RCC 7860 (cell line): ENCODE measurements at regions not wholly inside any gene's neighbourhood (a gene's known extent, or its start where the extent isn't known, plus 50 kb on each side); places are given as distances from the start of the nearest gene placed in this dataset.
"Not testable (repeated sequence)": the region's sequence is repeated elsewhere in the genome, so short reads cannot be mapped to it uniquely, and the experiment has no call there.

Experiments
- DNase-seq: peaks from one replicate; pipeline ENCODE4 v3.0.0-alpha.2; 2015; ENCODE audit warnings: low spot score
- FAIRE-seq: peaks from 2 replicates; lab custom pipeline; 2012; peaks lifted over from hg19 to GRCh38; lab: Jason Lieb, UNC

DNA sequence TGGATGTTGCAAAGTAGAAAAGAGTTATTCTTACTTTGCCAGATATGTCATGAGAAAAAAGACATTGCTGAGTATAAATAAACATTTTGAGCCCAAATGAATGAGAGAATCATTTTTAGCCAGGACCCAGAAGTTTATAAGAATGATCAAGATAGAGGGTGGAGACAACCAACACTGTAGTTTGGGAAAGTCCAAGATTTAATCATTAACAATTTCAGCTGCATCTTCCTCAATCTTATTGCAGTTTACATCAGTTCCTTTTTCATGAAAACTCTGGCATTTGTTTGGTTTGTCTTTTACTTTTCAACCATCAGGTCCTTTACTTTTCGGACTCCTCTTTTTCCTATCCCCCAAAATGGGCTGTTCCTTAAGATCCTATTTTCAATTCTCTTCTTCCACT, 645.9 kb downstream of the ANKRD50 start:
- FAIRE-seq (no peak), DNase-seq (no peak)

DNA sequence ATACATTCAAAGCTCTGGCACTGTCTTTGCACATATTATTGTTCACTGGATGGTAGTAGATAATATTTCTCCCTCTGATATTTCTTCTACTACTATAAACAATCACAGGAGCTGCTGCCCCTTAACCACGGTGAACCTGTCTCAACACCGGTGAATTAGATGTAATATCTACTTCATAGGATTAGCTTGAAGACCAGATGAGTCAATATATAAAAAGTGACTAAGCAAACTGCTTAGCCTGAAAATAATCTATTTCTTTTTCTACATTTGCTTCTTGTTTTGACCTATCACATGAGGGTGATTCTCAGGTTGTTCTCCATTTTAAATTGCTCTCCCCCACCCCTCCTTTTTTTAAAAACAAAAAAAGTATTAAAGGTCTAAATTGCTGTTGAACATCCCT, 645.5 kb downstream of the ANKRD50 start:
- DNase-seq (no peak), FAIRE-seq (no peak)

DNA sequence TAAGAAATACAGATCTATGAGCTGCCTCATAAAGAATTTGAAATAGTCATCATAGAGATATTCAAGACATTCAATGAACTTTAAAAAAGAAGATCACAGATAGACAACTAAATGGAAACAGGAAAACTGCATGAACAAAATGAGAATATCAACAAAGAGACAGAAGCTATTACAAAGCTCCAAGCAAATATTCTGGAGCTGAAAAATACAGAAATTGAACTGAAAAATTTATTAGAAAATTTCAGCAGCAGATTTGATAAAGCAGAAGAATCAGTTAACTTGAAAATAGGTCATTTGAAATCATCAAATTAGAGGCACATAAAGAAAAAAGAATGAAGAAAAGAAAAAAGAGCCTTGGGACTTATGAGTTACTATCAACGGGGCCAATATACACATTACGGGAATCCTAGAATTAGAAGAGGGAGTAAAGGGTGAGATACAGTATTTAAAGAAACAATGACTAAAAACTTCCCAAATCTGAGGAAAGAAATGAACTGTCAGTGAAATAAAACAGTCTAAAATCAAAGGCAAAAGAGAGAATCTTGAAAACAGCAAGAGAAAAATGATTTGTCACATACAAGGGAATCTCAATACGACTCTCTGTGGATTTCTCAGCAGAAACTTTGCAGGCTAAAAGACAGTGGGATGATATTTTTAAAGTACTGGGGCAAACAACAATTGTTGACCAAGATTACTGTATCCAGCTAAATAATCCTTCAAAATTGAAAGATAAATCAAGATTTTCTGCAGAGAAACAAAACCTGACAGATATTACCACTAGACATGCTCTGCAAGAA, 641.6 kb downstream of the ANKRD50 start:
- DNase-seq, result no peak
- no peak for FAIRE-seq

DNA sequence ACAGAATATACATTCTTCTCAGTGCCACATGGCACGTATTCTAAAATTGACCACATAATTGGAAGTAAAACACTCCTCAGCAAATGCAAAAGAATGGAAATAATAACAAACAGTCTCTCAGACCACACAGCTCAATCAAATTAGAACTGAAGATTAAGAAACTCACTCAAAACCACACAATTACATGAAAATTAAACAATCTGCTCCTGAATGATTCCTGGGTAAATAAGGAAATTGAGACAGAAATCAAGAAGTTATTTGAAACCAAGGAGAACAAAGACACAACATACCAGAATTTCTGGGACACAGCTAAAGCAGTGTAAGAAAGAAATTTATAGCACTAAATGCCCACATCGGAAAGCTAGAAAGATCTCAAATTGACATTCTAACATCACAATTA, 637.3 kb downstream of the ANKRD50 start:
- FAIRE-seq, DNase-seq: not testable (repeated sequence)

DNA sequence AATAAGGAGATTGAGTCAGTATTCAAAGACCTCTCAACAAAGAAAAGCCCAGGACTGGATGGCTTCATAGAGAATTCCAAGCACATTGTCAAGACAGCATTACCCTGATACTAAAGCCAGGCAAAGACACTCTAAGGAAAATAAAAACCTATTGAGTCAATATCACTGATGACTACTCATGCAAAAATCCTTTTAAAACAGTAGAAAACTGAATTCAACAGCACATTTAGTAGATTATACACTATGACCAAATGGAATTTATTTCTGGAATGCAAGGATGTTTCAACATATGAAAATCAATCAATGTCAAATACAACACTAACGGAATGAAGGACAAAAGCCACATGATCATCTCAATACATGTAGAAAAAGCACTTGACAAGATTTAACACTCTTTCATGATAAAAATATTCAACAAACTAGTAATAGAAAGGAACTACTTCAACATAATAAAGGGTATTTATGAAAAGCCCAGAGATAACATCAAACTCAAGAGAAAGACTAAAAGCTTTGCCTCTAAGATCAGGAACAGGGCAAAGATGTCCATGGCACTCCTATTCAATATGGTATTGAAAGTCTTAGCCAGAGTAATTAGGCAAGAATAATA, 633.3 kb downstream of the ANKRD50 start:
- FAIRE-seq, result no peak

DNA sequence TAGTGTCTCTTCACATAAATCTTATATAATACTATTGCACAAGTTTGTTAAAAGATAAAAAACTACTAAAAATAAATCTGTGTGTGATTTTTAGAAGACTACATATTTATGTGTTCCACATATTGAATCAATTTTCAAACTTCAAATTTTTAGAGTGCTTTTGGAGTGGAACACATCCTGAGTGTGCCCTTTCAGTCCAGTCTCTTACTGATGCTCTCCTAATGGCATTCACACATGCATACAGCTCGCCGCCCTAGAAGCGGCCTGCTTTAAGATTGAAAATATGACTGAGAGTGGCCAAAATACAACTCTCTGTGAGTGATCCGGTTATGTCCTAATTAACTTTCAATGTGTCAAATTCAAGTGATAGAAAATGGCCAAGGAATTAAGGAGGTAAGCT, 628.8 kb downstream of the ANKRD50 start:
- FAIRE-seq (no peak), DNase-seq (no peak)

More for the DNA sequence above, 633.3 kb downstream of the ANKRD50 start:
- DNase-seq, result no peak

DNA sequence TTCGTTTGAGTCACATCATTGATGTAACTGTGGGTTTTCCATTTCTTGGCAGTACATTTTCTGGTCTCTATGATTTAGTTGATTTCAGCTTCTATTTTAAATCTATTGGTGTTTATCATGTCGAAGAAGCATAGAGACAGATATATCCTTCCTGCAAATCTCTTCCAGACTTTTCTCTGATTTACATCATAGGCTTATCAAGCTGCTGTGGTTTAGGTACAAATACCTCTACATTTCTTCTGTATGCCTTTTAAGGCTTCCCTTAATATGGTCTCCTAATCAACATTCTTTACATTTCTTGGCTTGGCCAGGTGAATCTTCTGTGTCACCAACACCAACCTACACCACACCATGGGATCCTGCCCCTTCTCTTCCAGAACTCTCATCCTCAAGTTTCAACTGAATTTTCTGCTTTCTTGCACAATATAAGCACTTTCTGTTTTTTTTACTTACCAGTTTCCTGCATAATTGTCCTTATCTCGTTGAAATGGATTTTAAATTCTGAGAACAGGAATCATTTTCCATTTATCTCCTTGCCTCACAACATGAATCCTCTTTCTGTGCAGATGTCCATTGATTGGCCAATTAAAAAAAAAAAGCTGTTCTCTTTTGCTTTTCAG, 626.9 kb downstream of the ANKRD50 start:
- DNase-seq (no peak), FAIRE-seq (no peak)

DNA sequence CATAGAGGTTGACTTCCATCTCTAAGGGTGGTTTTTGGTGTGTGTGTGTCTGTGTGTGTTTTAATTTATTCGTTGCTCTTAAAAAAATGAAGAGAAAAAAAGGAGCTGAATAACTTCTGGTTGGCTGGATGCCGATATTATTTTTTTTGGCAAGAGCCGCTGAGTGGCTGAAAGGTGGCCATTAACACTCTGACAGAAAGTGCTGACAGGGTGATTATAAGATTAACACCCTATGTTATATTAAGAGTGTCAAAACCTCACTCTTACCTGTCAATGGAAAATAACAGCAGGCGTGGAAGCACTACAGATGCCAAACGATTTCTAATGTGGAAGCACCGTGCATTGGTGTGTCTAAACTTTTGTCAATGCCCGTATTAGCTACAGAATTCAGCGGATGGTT, 622.5 kb downstream of the ANKRD50 start:
- FAIRE-seq, result no peak

DNA sequence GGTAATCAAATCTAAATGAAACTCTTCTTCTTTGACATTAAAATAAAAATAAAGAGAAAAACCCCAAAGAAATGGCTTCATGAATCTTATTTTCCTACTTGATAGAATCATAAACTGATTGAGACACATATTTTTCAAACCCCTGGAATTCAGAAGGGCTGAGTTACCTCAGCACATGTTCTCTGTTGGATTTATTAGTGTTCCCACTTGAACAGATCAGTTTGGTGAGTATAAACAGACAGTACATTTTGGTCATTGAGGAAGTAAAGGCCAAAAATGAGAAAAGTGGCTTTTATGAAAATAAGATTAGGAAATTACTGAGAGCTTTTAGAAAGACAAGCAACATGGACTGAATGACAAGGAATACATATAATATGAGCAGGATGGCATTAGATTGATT, 620.4 kb downstream of the ANKRD50 start:
- no peak for FAIRE-seq
- DNase-seq, result no peak

More for the DNA sequence above, 622.5 kb downstream of the ANKRD50 start:
- DNase-seq, result no peak

DNA sequence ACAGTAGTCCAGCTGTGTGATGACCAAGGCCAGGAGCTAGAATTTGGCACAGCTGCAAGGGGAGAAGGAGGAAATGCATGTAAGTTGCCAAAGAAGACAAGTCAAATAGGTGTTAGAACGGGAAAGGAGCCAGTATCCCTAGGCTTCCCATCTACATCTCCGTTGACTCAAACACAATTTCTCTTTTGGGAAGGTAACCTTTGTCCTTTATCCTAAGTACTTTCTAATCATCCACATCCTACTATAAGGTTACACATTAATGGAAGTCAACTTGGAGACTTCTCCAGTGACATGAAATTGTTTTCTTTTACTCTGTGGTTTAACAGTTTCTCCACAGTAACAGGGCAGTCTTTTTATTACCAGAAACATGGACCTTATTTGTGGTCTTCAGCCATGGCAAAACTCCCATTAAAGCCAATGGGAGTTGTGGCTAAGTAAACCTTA, 620.0 kb downstream of the ANKRD50 start:
- no peak for FAIRE-seq

DNA sequence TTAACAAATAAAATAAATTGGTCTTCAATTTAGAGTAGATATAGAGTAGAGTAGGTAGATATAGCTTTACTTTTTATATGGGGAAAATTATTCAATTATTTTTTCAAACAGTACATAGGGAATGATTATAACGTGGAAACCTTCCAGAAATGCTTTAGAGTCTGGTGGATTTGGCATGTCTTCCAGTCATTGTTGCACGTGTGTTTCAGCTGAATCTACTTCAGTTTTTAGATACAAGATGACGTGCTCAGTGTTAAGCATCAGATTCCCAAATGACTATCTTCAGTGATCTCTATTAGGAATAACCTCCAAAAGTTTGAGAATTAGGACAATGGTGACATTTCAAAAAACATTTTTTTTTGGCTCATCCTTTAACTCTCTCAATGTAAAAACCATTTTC, 616.9 kb downstream of the ANKRD50 start:
- DNase-seq (no peak), FAIRE-seq (no peak)

More for the DNA sequence above, 620.0 kb downstream of the ANKRD50 start:
- no peak for DNase-seq

DNA sequence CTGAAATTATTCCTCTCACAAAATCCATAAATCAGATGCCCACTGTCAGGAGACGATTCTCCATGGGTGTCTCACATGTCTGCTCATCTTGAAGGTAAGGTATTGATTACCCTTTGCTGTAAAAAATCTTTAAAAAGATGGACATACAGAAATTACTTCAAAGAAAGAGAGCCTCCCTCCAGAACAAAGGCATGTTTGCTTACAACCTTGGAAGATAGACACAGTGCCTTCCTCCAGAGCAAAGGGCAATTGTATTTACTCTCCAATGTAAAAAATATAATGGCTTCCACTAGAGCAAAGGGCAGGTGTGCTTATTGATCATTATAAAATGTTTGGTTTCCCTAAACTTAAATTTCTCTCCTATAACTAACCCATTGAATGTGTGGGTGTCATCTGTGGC, 616.2 kb downstream of the ANKRD50 start:
- DNase-seq, result no peak
- FAIRE-seq, result no peak

DNA sequence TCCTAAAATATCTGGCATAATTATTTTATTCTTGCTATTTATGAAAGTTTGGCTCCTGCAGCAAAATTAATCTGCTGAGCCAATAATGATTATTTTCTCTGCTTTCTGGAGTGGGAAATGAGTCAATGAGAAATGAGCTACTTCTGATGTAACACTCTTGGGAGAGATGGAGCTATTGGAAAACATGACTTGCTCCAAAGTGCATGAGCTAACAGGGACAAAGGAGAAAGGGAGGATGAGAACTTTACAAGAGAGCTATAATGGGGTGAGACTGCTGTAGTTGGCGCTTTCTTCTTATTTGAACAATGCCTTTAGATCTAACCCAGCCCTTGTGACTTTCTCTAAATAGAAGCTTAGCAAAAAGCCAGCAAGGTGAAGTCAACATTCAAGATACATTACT, 615.1 kb downstream of the ANKRD50 start:
- FAIRE-seq, result no peak
- no peak for DNase-seq

DNA sequence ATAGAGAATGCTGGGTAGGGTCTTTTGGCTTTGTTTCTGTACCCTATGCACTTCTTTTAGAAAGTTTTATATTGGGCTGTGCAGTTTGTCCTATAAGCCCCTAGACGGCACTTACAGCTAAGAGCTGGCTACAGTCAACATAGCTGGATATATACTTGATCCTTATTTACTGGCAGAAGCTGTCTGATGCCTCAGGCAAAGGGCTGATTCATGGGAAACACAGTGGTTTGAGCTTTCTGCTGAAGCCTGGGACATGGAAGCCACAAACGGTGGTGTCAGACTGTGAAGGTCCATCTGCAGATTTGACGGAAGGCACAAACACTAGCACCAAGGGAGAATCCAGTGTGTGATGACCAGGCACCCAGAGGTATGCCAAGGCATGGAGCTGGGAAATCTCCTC, 608.4 kb downstream of the ANKRD50 start:
- FAIRE-seq (no peak), DNase-seq (no peak)

DNA sequence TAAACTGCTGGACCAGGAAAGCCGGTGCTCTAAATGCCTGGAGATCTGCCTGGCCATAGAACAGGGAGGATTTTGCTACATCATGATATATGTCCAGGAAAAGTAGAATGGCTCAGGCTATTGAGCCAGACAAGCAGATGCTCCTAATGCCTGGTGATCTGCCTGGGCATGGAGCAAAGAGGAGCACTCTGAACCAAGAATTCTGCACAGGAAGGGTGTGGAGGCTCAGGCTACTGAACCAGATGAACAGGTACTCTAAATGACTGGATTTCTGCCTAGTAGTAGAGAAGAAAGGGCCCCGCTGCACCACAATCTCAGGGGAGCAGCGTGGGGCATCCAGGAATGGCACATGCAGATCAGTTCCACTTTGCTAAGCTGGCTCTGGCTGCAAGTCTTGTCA, 607.9 kb downstream of the ANKRD50 start:
- no peak for DNase-seq
- no peak for FAIRE-seq

DNA sequence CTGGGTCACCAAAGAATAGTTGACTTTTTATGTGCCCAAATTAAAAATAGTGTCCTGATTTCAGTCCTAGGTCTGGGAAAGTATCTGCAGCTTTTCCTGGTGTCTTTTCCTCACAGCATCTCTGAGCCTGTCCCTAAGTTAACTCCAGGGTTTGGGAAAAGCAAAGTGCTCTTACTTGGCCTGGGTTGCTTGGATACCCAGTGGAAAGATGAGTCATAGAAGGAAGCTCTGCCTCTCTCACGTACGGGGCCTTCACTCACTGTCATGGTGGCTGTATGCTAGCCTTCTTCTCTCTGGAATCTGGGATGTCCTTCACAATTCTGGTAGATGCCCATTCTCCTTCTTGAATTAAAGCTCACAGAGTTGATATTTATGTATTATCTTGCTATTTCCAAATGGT, 607.3 kb downstream of the ANKRD50 start:
- no peak for DNase-seq
- FAIRE-seq, result no peak

DNA sequence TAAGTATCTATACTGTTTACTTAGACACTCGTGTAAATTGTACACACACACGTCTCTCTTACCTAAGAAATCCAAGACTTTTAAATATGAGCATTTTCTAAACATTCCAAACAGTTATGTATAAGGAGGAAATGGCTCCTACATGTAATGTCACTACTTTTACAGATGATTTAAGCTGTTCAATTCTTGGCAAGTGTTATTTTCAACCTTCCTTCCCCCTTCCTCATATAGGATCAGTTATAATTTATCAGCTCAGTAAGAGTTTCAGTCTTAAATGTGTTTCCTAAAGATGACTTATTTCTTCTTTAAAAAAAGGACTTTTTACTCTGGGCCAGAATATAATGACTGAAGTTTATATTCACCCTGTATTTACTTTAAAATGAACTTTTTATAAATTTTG, 601.1 kb downstream of the ANKRD50 start:
- FAIRE-seq (no peak), DNase-seq (no peak)

DNA sequence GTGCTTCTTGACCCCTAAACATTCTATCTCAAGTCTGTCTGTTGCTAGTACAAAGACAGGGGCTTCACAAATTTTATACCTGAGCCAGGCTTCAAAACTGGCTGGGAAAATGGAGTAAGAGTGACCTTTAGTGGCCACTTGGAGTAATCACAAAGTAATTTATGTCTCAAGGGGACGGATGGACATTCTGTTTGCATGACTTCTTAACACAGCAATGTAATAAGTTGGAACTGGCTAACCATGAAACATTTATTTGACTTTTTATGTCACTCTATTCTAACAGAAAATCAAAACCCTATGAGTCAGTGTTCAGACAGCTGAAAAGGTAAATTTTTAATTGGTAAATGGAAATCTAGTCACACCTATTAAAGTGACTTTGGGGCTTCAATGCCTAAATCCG, 600.6 kb downstream of the ANKRD50 start:
- DNase-seq (no peak), FAIRE-seq (no peak)

DNA sequence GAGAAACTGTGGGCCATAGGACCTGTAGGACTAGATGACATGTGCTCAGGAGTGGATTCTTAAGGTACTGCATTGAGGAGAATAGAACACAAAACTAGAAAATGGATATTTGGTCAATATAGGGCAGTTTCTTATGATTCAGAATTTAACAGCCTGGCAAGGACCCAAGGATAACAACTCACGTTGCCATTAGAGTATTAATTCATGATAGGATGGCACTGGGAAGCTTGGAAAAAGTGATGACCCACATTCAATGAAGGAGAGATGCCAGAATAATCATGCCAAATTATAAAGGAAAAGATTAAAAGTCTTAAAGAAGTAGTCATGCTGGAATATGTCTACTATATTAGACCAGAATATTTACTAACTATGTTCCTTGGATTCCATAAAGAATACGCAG, 594.5 kb downstream of the ANKRD50 start:
- FAIRE-seq (no peak), DNase-seq (no peak)

DNA sequence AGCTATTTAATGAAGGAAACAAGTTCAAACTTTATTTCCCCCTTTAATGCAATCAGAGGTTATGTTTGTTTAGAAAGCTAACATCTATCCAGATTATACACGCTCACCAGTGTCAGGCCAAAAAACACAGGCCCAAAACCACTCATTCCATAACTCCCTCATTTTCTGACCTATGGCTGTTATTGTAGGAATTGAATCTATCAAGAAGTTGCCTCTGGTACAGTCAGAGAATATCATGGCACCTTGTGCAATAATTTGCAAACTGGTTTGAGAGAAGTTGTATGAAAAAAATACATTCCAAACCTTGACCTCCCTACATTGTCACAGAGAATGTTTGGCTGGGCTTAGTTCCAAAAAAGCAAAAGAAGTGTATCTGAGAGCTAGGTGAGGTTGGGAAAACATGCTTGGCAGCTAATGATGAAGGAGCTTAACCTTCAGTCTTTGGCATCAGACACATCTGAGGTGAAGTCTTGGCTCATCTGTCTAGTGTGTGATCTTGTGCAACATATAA, 591.0 kb downstream of the ANKRD50 start:
- FAIRE-seq (no peak), DNase-seq (no peak)

DNA sequence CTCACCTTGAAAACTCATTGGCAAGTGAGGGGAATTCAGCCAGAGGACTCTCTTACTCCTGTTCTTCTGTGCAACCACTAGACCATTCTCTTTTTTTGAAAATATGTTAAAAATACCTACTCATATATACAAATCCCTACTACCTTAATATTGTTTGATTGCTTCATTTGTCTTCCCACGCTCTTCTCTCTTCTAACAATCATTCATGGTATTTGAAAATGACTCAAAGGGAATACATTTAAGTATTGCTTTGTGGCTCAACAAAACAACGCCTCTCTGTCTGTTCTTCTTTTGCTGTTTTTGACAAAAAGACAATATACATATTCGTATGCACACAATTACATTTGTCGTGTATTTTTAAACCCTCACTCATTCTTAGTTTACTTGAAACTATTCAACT, 589.4 kb downstream of the ANKRD50 start:
- FAIRE-seq, result no peak
- no peak for DNase-seq

DNA sequence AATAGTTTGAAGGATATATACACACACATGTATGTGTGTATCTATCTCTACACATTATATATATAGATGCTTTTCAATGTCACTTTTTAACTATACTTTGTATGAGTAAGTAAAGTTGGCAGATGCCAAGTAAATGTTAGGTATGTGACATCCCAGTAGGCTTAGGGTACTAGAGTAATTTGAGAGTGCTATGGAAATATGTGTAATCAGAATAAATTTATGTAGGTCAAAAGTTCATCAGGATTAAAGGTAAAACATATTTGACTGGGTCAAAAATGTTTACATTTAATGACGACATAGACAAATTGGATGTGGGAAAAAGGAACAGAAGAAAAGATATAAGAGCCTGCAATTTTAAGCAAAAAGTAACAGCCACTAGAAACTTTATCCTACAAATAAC, 588.8 kb downstream of the ANKRD50 start:
- DNase-seq (no peak), FAIRE-seq (no peak)
